ENCODE measurements at regions not wholly inside any gene's neighbourhood (a gene's known extent, or its start where the extent isn't known, plus 50 kb on each side); places are given as distances from the start of the nearest gene placed in this dataset.

DNA sequence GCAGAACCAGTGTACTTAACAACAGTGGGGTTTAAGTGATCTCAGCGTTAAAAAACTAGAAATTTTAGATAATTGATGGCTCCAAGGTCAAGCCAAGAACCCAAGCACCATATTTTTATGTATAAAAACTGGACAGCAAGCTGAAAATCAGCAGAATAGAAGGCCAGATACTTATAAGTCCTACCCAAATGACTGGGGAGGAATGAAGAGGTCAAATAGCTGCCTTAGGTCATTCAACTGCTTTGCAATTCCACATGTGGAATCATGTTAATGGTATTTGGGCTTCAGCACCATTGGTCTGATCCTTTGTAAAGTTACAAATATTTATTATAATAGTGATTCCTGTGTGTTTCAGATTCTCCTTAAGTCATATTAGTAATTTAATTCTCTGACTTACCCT, 108.4 kb downstream of the FAT3 start:
- Mint-ChIP-seq H3K27ac (no peak overlapping the region), H3K36me3 (ENCODE audit: low read depth) (no peaks in the 10 kb centered on the region), H3K27me3 (no peaks in the 10 kb centered on the region), H3K4me3 (no peak overlapping the region), H3K4me1 (peaks cover 4% of the 10 kb centered on the region)
- H3K9me3 ChIP-seq (ENCODE audit: control insufficient read depth, low read length, poor library complexity, severe bottlenecking), result no peaks in the 10 kb centered on the region
- DNase-seq (no peak), ATAC-seq (no peak)

DNA sequence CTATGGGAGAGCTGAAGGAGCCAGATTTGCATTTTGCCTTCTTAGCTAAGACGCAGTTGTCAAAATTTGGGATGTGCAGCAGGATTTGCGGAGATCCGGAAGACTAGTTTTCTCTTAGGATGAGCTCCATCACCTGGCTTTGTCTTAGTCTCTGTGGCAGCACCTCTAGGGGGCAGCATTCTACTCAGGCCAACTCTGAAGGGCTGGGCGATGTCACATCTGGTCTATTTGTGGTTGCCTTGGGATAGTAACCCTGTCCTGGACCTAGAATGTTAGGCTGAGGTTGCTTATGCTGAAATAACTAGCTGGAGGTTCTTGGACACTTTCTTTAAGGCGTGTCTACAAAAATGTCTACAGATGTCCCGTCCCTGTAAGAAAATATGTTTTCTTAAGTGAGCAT, 116.2 kb downstream of the FAT3 start:
- no peaks in the 10 kb centered on the region for H3K27me3 Mint-ChIP-seq
- H3K4me1 Mint-ChIP-seq, result no peaks in the 10 kb centered on the region
- DNase-seq (no peak), ATAC-seq (no peak)
- H3K27ac Mint-ChIP-seq, result no peak overlapping the region
- no peak overlapping the region for H3K4me3 Mint-ChIP-seq
- H3K36me3 Mint-ChIP-seq (ENCODE audit: low read depth), result no peaks in the 10 kb centered on the region
- no peaks in the 10 kb centered on the region for H3K9me3 ChIP-seq (ENCODE audit: control insufficient read depth, low read length, poor library complexity, severe bottlenecking)

DNA sequence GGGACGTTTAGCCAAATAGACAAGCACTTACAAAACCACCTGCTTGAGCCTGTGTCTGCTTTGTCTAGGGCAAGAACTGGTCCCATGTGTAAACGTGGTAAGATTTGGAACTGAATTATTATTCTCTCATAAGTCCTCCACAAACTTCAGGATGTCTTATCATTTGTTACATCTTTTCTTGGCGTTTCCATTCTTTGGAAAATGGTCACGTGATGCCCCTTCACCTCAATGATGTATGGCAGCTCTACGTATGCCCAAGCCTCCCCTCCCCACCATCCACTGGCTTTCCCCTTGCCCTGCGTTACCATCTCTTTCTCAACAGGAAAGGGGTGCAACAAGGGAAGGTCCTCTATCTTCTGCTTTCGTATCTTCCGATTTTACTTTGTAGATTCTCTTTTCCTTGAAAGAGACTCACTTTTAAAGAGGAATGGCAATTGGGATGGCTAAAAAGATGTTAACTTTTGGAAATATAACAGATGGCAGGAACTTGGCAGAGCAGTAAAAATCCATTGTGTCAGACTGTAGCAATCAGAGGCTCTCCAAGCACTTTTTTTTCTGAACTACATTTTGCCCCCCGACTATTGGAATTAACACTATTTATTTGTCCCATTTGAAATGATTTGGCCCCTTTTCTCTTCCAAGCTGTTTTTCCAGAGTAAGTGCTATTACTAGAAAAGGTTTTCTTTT, 117.6 kb downstream of the FAT3 start:
- Mint-ChIP-seq H3K36me3 (ENCODE audit: low read depth) (no peaks in the 10 kb centered on the region), H3K27me3 (no peaks in the 10 kb centered on the region), H3K4me1 (no peaks in the 10 kb centered on the region), H3K4me3 (no peak overlapping the region), H3K27ac (no peak overlapping the region)
- H3K9me3 ChIP-seq (ENCODE audit: control insufficient read depth, low read length, poor library complexity, severe bottlenecking), result no peaks in the 10 kb centered on the region
- no peak for DNase-seq
- ATAC-seq, result no peak

DNA sequence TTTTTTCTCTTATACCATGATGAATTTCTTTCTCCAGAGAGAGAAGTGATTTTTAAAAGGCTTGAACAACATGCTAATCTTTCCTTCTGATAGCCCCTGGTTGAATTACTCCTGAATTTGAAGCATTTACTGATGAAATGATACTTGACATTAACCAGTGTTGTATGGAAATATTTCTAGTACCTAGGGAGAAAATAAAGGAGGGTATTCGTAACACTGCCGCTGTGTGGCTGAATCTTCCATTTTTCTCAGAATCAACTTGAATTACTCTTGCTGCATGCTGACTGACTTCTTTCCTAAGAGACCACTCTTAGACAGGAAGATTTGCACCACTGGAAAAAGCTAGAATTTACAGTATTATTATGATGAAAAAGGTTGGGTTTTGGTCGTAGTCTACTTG, 118.3 kb downstream of the FAT3 start:
- Mint-ChIP-seq H3K4me1 (no peaks in the 10 kb centered on the region), H3K27ac (no peak overlapping the region), H3K27me3 (no peaks in the 10 kb centered on the region), H3K36me3 (ENCODE audit: low read depth) (no peaks in the 10 kb centered on the region), H3K4me3 (no peak overlapping the region)
- no peak for DNase-seq
- H3K9me3 ChIP-seq (ENCODE audit: control insufficient read depth, low read length, poor library complexity, severe bottlenecking), result no peaks in the 10 kb centered on the region
- ATAC-seq, result no peak

DNA sequence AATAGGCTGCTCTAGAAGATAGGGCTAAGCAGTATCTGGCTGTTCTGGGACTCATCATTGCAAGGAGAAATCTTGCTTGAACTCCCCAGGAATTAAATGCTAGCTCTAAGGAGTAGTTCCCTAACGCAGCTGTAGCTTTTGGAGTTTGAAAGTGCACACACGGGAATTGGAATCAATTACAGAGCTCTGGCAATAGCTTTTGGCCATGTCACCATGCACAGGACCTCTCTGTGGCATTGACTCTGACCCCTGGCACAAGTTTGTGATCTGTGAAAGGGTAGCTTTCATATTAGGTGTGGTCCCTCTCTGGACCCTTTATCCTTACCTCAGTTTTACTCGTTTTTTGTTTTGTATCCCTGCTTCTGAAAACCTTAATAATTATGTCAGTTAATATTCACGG, 121.6 kb downstream of the FAT3 start:
- Mint-ChIP-seq H3K27me3 (no peaks in the 10 kb centered on the region), H3K36me3 (ENCODE audit: low read depth) (no peaks in the 10 kb centered on the region)

DNA sequence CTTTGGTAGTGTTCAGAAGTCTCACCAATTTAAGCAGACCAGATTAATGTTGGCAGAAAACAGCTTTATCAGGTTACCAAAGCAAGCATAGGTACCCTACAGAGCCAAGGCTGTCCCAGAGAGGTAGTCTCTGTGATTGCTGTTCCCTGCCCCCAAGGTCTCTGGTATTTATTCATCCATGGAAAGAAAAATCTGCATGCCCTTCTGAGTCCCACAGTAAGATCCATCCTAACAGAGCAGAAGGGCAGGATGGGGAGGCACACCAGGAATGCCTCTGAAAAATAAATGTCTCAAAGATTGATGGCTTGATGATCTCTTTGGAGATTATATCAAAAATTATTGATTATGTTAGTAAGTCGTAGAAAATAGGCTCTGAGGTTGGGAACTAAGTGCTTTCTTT, 122.8 kb downstream of the FAT3 start:
- DNase-seq (no peak), ATAC-seq (no peak)
- Mint-ChIP-seq H3K27ac (no peak overlapping the region), H3K4me1 (no peaks in the 10 kb centered on the region), H3K27me3 (no peaks in the 10 kb centered on the region), H3K4me3 (no peak overlapping the region), H3K36me3 (ENCODE audit: low read depth) (no peaks in the 10 kb centered on the region)
- H3K9me3 ChIP-seq (ENCODE audit: control insufficient read depth, low read length, poor library complexity, severe bottlenecking), result no peaks in the 10 kb centered on the region

More for the DNA sequence above, 121.6 kb downstream of the FAT3 start:
- H3K9me3 ChIP-seq (ENCODE audit: control insufficient read depth, low read length, poor library complexity, severe bottlenecking), result no peaks in the 10 kb centered on the region
- Mint-ChIP-seq H3K4me3 (no peak overlapping the region), H3K4me1 (no peaks in the 10 kb centered on the region), H3K27ac (no peak overlapping the region)
- DNase-seq (no peak), ATAC-seq (no peak)

DNA sequence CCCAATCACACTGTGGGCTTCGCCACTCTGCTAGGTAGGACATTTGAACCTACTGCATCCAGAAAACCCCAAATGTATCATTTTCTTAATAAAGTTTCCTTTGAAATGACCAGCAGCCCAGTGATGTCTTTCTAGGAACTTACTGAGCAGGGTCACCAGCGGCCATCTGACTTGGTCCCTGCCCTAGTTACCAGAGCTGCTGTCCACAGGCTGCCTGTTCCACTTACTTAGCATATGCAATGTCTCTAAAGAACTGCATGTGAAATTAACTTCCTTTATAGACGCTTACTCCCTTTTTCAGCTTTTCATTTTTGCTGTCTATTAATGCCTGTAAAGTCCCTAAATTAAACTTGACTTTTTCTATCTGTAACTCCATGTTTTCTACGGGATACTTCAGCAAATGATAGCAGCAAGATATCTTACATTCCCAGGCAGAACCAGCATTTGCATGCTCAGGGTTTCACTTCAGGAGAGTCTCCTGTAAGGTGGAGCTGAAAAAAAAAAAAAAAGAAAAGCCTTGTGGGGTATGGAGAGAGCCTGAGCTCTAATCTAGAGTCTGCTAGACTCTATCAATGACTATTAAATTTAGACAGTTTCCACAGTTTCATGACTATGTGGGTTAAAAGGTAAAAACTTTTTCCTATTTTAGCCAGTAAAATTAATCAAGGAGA, 125.0 kb downstream of the FAT3 start:
- Mint-ChIP-seq H3K27ac (no peak overlapping the region), H3K4me1 (no peaks in the 10 kb centered on the region)
- ATAC-seq, result no peak

DNA sequence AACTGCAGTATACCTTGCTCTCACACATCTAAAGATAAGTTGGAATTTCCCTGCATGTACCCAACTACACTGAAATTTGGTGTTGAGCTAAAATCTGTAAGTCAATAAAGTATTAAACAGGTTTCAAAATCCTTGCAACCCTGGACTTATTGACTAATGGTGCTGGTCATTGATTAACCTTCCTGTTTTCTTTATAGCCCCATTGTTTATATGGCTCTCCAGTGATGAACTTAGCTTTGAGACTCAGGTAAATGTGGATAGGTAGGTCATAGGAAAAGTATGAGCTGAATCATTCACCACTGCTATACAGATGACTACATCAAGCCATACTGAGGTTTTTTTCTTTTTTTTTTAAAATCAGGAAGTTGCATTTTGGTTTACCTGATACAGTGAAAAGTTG, 132.7 kb downstream of the FAT3 start:
- no peak for DNase-seq
- Mint-ChIP-seq H3K27ac (no peak overlapping the region), H3K4me1 (no peaks in the 10 kb centered on the region), H3K4me3 (no peak overlapping the region), H3K27me3 (no peaks in the 10 kb centered on the region), H3K36me3 (ENCODE audit: low read depth) (no peaks in the 10 kb centered on the region)
- no peaks in the 10 kb centered on the region for H3K9me3 ChIP-seq (ENCODE audit: control insufficient read depth, low read length, poor library complexity, severe bottlenecking)
- no peak for ATAC-seq

More for the DNA sequence above, 125.0 kb downstream of the FAT3 start:
- H3K27me3 Mint-ChIP-seq, result no peaks in the 10 kb centered on the region
- DNase-seq, result no peak
- H3K9me3 ChIP-seq (ENCODE audit: control insufficient read depth, low read length, poor library complexity, severe bottlenecking), result no peaks in the 10 kb centered on the region
- no peaks in the 10 kb centered on the region for H3K36me3 Mint-ChIP-seq (ENCODE audit: low read depth)
- H3K4me3 Mint-ChIP-seq, result no peak overlapping the region

DNA sequence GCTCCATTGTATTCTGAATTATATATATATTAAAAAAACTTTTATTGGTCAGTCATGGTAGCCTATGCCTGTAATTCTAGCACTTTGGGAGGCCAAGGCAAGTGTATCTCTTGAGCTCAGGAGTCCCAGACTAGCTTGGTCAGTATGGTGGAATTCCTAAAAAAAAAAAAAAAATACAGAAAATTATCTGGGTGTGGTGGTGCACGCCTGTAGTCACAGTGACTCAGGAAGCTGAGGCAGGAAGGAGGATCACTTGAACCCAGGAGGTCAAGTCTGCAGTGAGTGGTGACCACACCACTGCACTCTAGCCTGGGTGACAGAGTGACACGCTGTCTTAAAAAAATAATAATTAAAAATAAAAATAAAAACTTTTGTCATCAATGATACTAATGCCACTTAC, 133.2 kb downstream of the FAT3 start:
- Mint-ChIP-seq H3K27me3 (no peaks in the 10 kb centered on the region), H3K4me3 (no peak overlapping the region), H3K36me3 (ENCODE audit: low read depth) (no peaks in the 10 kb centered on the region), H3K4me1 (no peaks in the 10 kb centered on the region), H3K27ac (no peak overlapping the region)
- ATAC-seq, result no peak
- DNase-seq, result no peak
- H3K9me3 ChIP-seq (ENCODE audit: control insufficient read depth, low read length, poor library complexity, severe bottlenecking), result no peaks in the 10 kb centered on the region

DNA sequence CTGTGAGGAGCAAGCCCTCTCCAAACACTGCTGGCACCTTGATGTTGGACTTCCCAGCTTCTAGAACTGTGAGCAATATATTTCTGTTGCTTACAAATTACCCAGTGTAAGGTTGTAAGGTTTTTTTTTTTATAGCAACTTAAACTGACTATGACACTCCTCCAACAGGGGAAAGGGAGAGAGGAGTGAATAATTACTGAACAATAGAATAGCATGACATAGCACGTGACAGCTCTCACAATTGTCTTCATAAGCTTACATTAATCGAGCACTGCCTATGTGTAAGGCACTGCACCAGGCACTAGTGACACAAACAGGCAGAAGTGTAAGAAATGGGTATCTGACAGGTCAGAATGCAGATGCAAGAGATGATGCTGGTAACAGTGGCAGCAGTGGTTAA, 136.9 kb downstream of the FAT3 start:
- no peaks in the 10 kb centered on the region for H3K36me3 Mint-ChIP-seq (ENCODE audit: low read depth)
- H3K27me3 Mint-ChIP-seq, result no peaks in the 10 kb centered on the region
- DNase-seq (no peak), ATAC-seq (no peak)
- H3K4me1 Mint-ChIP-seq, result no peaks in the 10 kb centered on the region
- no peaks in the 10 kb centered on the region for H3K9me3 ChIP-seq (ENCODE audit: control insufficient read depth, low read length, poor library complexity, severe bottlenecking)
- no peak overlapping the region for H3K27ac Mint-ChIP-seq
- no peak overlapping the region for H3K4me3 Mint-ChIP-seq

DNA sequence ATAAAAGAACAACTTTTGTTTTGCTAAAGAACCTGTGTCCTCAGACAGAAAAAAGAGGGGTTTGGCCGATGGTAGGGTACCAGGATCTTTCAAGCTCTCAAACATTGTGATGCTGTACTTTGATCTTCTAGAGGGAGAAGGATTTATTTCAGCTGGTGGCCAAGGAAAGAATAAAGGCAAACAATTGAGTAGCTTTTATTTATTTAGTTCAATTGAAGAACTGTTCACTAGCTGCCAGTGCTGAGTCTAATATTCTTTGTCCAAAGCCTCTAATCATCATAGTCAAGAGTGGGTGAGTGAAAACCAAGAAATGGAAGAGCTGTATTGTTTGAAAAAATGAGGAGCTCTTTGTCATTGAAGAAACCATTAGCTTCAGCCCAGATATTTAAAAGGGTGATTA, 138.4 kb downstream of the FAT3 start:
- DNase-seq, result no peak
- Mint-ChIP-seq H3K4me1 (no peaks in the 10 kb centered on the region), H3K27me3 (no peaks in the 10 kb centered on the region), H3K4me3 (no peak overlapping the region), H3K36me3 (ENCODE audit: low read depth) (no peaks in the 10 kb centered on the region), H3K27ac (no peak overlapping the region)
- ATAC-seq, result no peak
- H3K9me3 ChIP-seq (ENCODE audit: control insufficient read depth, low read length, poor library complexity, severe bottlenecking), result no peaks in the 10 kb centered on the region

DNA sequence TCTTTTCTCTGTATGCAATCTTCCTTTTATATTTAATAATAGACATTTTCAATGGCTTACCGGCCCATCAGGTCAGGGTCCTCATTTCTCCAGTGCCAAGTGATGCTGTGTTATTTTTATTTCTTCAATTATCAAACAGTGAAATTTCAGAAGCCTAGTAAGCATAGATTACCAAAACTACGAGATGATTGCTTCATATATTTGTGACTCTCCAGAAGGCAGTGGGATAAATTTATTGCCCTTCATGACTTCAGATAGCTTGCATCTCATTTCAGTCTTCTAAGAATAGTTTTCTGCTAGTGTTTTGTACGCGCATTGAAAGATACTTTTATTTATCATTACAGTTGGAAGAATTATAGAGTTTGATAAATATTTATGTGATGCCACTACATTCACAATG, 139.6 kb downstream of the FAT3 start:
- DNase-seq (no peak), ATAC-seq (no peak)
- no peak overlapping the region for H3K4me3 Mint-ChIP-seq
- no peaks in the 10 kb centered on the region for H3K36me3 Mint-ChIP-seq (ENCODE audit: low read depth)
- H3K27me3 Mint-ChIP-seq, result no peaks in the 10 kb centered on the region
- H3K27ac Mint-ChIP-seq, result no peak overlapping the region
- H3K9me3 ChIP-seq (ENCODE audit: control insufficient read depth, low read length, poor library complexity, severe bottlenecking), result no peaks in the 10 kb centered on the region
- H3K4me1 Mint-ChIP-seq, result no peaks in the 10 kb centered on the region

DNA sequence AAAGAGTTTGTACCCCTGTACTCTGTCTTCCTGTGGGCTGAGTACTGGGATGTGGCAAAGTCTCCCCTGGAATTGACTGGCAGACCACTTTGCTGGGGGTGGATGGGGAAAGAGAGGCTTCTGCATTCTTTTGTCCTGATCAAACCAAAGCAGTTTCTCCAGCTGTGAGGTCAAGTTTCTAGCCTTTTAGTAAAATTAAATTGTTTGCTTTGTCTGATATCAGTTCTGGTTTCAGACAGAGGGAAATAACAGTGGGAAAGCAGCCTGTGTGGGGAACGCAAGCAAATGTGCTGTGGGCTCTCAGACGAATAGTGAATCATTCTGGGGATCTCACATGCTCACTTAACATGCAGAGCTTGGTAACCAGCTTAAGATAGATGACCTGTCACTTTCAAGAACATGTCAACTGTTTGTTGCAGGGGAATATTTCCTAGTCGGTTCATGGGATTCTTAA, 151.6 kb downstream of the FAT3 start:
- H3K36me3 Mint-ChIP-seq (ENCODE audit: low read depth), result no peaks in the 10 kb centered on the region

DNA sequence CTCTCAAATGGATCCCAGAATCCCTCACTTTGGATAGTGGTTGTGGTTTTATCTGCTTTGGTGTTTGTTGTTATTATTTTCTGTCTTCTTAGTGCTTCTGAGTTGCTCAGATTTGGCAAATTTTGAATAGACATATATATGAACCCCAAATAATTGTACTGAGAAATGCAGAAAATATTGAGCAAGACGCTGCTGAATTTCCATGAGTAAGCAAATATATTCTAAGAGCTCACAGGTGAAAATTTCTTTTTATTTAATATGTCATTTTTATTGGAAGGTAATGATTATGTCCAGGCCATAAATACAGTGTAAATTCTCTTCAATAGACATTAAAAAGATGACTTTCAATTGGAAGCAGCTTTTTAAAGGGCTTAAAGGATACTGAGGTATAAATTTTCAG, 152.1 kb downstream of the FAT3 start:
- no peaks in the 10 kb centered on the region for H3K4me1 Mint-ChIP-seq
- H3K9me3 ChIP-seq (ENCODE audit: control insufficient read depth, low read length, poor library complexity, severe bottlenecking), result no peaks in the 10 kb centered on the region
- H3K27ac Mint-ChIP-seq, result no peak overlapping the region
- H3K36me3 Mint-ChIP-seq (ENCODE audit: low read depth), result no peaks in the 10 kb centered on the region
- DNase-seq (no peak), ATAC-seq (no peak)
- H3K27me3 Mint-ChIP-seq, result no peaks in the 10 kb centered on the region
- H3K4me3 Mint-ChIP-seq, result no peak overlapping the region

More for the DNA sequence above, 151.6 kb downstream of the FAT3 start:
- Mint-ChIP-seq H3K4me1 (no peaks in the 10 kb centered on the region), H3K27ac (no peak overlapping the region), H3K27me3 (no peaks in the 10 kb centered on the region), H3K4me3 (no peak overlapping the region)
- no peaks in the 10 kb centered on the region for H3K9me3 ChIP-seq (ENCODE audit: control insufficient read depth, low read length, poor library complexity, severe bottlenecking)
- no peak for DNase-seq
- no peak for ATAC-seq
